Omental fat pad (tissue), 3 donors: ENCODE measurements at regions not wholly inside any gene's neighbourhood (a gene's known extent, or its start where the extent isn't known, plus 50 kb on each side); places are given as distances from the start of the nearest gene placed in this dataset.

Experiments used
- ATAC-seq: fragments of 150-250 bp; one replicate; pipeline ENCODE4 v1.9.1; 2016; ENCODE audit warnings: mild to moderate bottlenecking, moderate library complexity; ENCODE audit not compliant: low FRiP score
- DNase-seq: peaks from one replicate; pipeline ENCODE4 v3.0.0-alpha.2; 2019; ENCODE audit warnings: low spot score
- CTCF ChIP-seq, 3 donors: fragments of 450-650 bp; IDR thresholded peaks; one replicate each; pipeline ENCODE4 v1.5.1; 2016 to 2017; ENCODE audit warnings: antibody characterized with exemption in 3 of 3, mild to moderate bottlenecking in 3 of 3, moderate library complexity in 2 of 3

- DNase-seq, result no peak
- TF ChIP-seq CTCF (IDR thresholded peaks at IDR 0.05), result no peak
- no peak for ATAC-seq
Observed at GRCh38 chr13:89749888-89750287, 1597.6 kb upstream of the MIR17HG start.

GRCh38 chr13:89750371-89750770, 1597.1 kb upstream of the MIR17HG start:
- DNase-seq, result no peak
- no peak for TF ChIP-seq CTCF (IDR thresholded peaks at IDR 0.05)
- no peak for ATAC-seq

- DNase-seq (no peak), ATAC-seq (no peak)
- TF ChIP-seq CTCF (IDR thresholded peaks at IDR 0.05), result no peak
Observed at GRCh38 chr13:89751432-89751930, 1596.0 kb upstream of the MIR17HG start.

- DNase-seq, result no peak
- no peak for TF ChIP-seq CTCF (IDR thresholded peaks at IDR 0.05)
- no peak for ATAC-seq
Observed at GRCh38 chr13:89752394-89752793, 1595.1 kb upstream of the MIR17HG start.

GRCh38 chr13:89755729-89756492, 1591.6 kb upstream of the MIR17HG start:
- no peak for DNase-seq
- no peak for ATAC-seq
- TF ChIP-seq CTCF (IDR thresholded peaks at IDR 0.05), result no peak

- no peak for TF ChIP-seq CTCF (IDR thresholded peaks at IDR 0.05)
- DNase-seq (no peak), ATAC-seq (no peak)
Observed at GRCh38 chr13:89763005-89763404, 1584.5 kb upstream of the MIR17HG start.

GRCh38 chr13:89783221-89783755, 1564.2 kb upstream of the MIR17HG start:
- DNase-seq, result no peak
- no peak for TF ChIP-seq CTCF (IDR thresholded peaks at IDR 0.05)
- no peak for ATAC-seq
